HG03575 (cell line): ENCODE measurements at regions not wholly inside any gene's neighbourhood (a gene's known extent, or its start where the extent isn't known, plus 50 kb on each side); places are given as distances from the start of the nearest gene placed in this dataset.

Experiments used
- ATAC-seq: cut with Tn5 transposase; IDR thresholded peaks from one replicate; pipeline ENCODE4 v1.9.1; 2021; ENCODE audit not compliant: unreplicated experiment, insufficient number of reproducible peaks, low FRiP score; ENCODE audit errors: extremely low read depth

- no peak for ATAC-seq
These were observed 68.3 kb downstream of the CHST1 start for GRCh38 chr11:45597097-45597496.

GRCh38 chr11:45596571-45596970 lies 68.9 kb downstream of the CHST1 start:
- ATAC-seq = no peak

- ATAC-seq = no peak
These were observed 71.4 kb downstream of the CHST1 start for GRCh38 chr11:45593992-45594391.

GRCh38 chr11:45592636-45593035 lies 72.8 kb downstream of the CHST1 start:
- ATAC-seq = no peak

- no peak for ATAC-seq
These were observed 74.7 kb downstream of the CHST1 start for GRCh38 chr11:45590743-45591142.

- ATAC-seq = no peak
These were observed 80.2 kb downstream of the CHST1 start for GRCh38 chr11:45585205-45585604.

GRCh38 chr11:45583981-45584566 lies 81.3 kb downstream of the CHST1 start:
- no peak for ATAC-seq

- ATAC-seq = no peak
These were observed 85.0 kb downstream of the CHST1 start for GRCh38 chr11:45580399-45580798.

GRCh38 chr11:45578316-45578715 lies 87.1 kb downstream of the CHST1 start:
- no peak for ATAC-seq

- no peak for ATAC-seq
These were observed 87.7 kb downstream of the CHST1 start for GRCh38 chr11:45577752-45578151.

GRCh38 chr11:45576461-45577215 lies 88.8 kb downstream of the CHST1 start:
- ATAC-seq = no peak

GRCh38 chr11:45573728-45574127 lies 91.7 kb downstream of the CHST1 start:
- ATAC-seq = no peak

GRCh38 chr11:45572354-45573123 lies 92.9 kb downstream of the CHST1 start:
- ATAC-seq = no peak

- ATAC-seq = no peak
These were observed 95.6 kb downstream of the CHST1 start for GRCh38 chr11:45569776-45570175.

GRCh38 chr11:45568049-45568448 lies 97.4 kb downstream of the CHST1 start:
- ATAC-seq = no peak

- ATAC-seq = no peak
These were observed 99.9 kb downstream of the CHST1 start for GRCh38 chr11:45565446-45565988.

GRCh38 chr11:45563810-45564209 lies 101.6 kb downstream of the CHST1 start:
- no peak for ATAC-seq

GRCh38 chr11:45563171-45563570 lies 102.3 kb downstream of the CHST1 start:
- ATAC-seq = no peak

GRCh38 chr11:45560913-45561281 lies 104.5 kb downstream of the CHST1 start:
- ATAC-seq = no peak
